Activated T-helper 9 cell treated with anti-CD3 and anti-CD28 coated beads, Interleukin-2, amount 50 U/mL, for 16 hours (primary cell): ENCODE measurements at regions not wholly inside any gene's neighbourhood (a gene's known extent, or its start where the extent isn't known, plus 50 kb on each side); places are given as distances from the start of the nearest gene placed in this dataset.

ENCODE experiments used
- DNase-seq: peaks from one replicate; pipeline ENCODE4 v3.0.0-alpha.2; 2020; ENCODE audit warnings: low read depth

- DNase-seq, result no peak
Observed at GRCh38 chr18:45228796-45229388, 386.4 kb upstream of the SLC14A2 start.

GRCh38 chr18:45231617-45232016 lies 383.7 kb upstream of the SLC14A2 start:
- no peak for DNase-seq

- DNase-seq, result no peak
Observed at GRCh38 chr18:45232061-45232460, 383.2 kb upstream of the SLC14A2 start.

- no peak for DNase-seq
Observed at GRCh38 chr18:45236676-45237075, 378.6 kb upstream of the SLC14A2 start.

GRCh38 chr18:45237343-45238098 lies 377.8 kb upstream of the SLC14A2 start:
- DNase-seq, result no peak

- DNase-seq, result no peak
Observed at GRCh38 chr18:45241271-45241670, 374.0 kb upstream of the SLC14A2 start.

- no peak for DNase-seq
Observed at GRCh38 chr18:45241982-45242565, 373.2 kb upstream of the SLC14A2 start.

GRCh38 chr18:45243340-45244110 lies 371.8 kb upstream of the SLC14A2 start:
- no peak for DNase-seq

- DNase-seq, result no peak
Observed at GRCh38 chr18:45245091-45245511, 370.2 kb upstream of the SLC14A2 start.

- DNase-seq, result no peak
Observed at GRCh38 chr18:45248240-45248903, 366.9 kb upstream of the SLC14A2 start.

- no peak for DNase-seq
Observed at GRCh38 chr18:45249246-45249661, 366.0 kb upstream of the SLC14A2 start.

GRCh38 chr18:45250479-45250878 lies 364.8 kb upstream of the SLC14A2 start:
- no peak for DNase-seq

GRCh38 chr18:45251236-45251635 lies 364.0 kb upstream of the SLC14A2 start:
- DNase-seq, result no peak

GRCh38 chr18:45252474-45252873 lies 362.8 kb upstream of the SLC14A2 start:
- no peak for DNase-seq

GRCh38 chr18:45253056-45253565 lies 362.2 kb upstream of the SLC14A2 start:
- no peak for DNase-seq

- no peak for DNase-seq
Observed at GRCh38 chr18:45253973-45254708, 361.1 kb upstream of the SLC14A2 start.

- DNase-seq, result no peak
Observed at GRCh38 chr18:45254709-45255082, 360.6 kb upstream of the SLC14A2 start.

GRCh38 chr18:45255197-45255890 lies 359.9 kb upstream of the SLC14A2 start:
- DNase-seq, result no peak

GRCh38 chr18:45260125-45260524 lies 355.2 kb upstream of the SLC14A2 start:
- no peak for DNase-seq

GRCh38 chr18:45266023-45266422 lies 349.3 kb upstream of the SLC14A2 start:
- DNase-seq, result no peak

GRCh38 chr18:45267622-45268021 lies 347.7 kb upstream of the SLC14A2 start:
- DNase-seq, result no peak
